ENCODE measurements at regions not wholly inside any gene's neighbourhood (a gene's known extent, or its start where the extent isn't known, plus 50 kb on each side); places are given as distances from the start of the nearest gene placed in this dataset.
"Not testable (repeated sequence)": the region's sequence is repeated elsewhere in the genome, so short reads cannot be mapped to it uniquely, and the experiment has no call there.

- DNase-seq = peak; percentile 43 to 75
Measured at GRCh38 chr7:91356915-91357314, 92.7 kb downstream of the FZD1 start.

GRCh38 chr7:91357379-91357778 is 93.1 kb downstream of the FZD1 start:
- DNase-seq = peak; percentile 37 to 64

GRCh38 chr7:91357901-91358300 is 93.7 kb downstream of the FZD1 start:
- DNase-seq = no peak

- no peak for DNase-seq
Measured at GRCh38 chr7:91358303-91358702, 94.1 kb downstream of the FZD1 start.

GRCh38 chr7:91365097-91365496 is 100.9 kb downstream of the FZD1 start:
- not testable (repeated sequence) for DNase-seq

- DNase-seq = no peak
Measured at GRCh38 chr7:91366091-91366490, 101.9 kb downstream of the FZD1 start.

- DNase-seq = no peak
Measured at GRCh38 chr7:91367812-91368578, 103.8 kb downstream of the FZD1 start.

- no peak for DNase-seq
Measured at GRCh38 chr7:91372323-91372722, 108.1 kb downstream of the FZD1 start.

- peak; percentile 80 to 88 for DNase-seq
Measured at GRCh38 chr7:91373111-91373800, 109.0 kb downstream of the FZD1 start.

- no peak for DNase-seq
Measured at GRCh38 chr7:91374321-91374989, 110.2 kb downstream of the FZD1 start.

- no peak for DNase-seq
Measured at GRCh38 chr7:91375378-91375777, 111.1 kb downstream of the FZD1 start.

GRCh38 chr7:91378131-91378530 is 113.9 kb downstream of the FZD1 start:
- DNase-seq = peak; percentile 75 to 90

- no peak for DNase-seq
Measured at GRCh38 chr7:91379236-91379635, 115.0 kb downstream of the FZD1 start.

- no peak for DNase-seq
Measured at GRCh38 chr7:91379991-91380390, 115.8 kb downstream of the FZD1 start.

GRCh38 chr7:91383053-91383904 is 119.0 kb downstream of the FZD1 start:
- DNase-seq = no peak

- no peak for DNase-seq
Measured at GRCh38 chr7:91383905-91384274, 119.7 kb downstream of the FZD1 start.

- DNase-seq = not testable (repeated sequence)
Measured at GRCh38 chr7:91394757-91395156, 130.5 kb downstream of the FZD1 start.

- DNase-seq = not testable (repeated sequence)
Measured at GRCh38 chr7:91395313-91395712, 131.1 kb downstream of the FZD1 start.

GRCh38 chr7:91397096-91397495 is 132.9 kb downstream of the FZD1 start:
- DNase-seq = no peak

GRCh38 chr7:91397612-91398011 is 133.4 kb downstream of the FZD1 start:
- DNase-seq = no peak

- DNase-seq = no peak
Measured at GRCh38 chr7:91398341-91398740, 134.1 kb downstream of the FZD1 start.

GRCh38 chr7:91405092-91405788 is 141.0 kb downstream of the FZD1 start:
- DNase-seq = no peak
